ENCODE measurements at regions not wholly inside any gene's neighbourhood (a gene's known extent, or its start where the extent isn't known, plus 50 kb on each side); places are given as distances from the start of the nearest gene placed in this dataset.
"Not testable (repeated sequence)": the region's sequence is repeated elsewhere in the genome, so short reads cannot be mapped to it uniquely, and the experiment has no call there.

- TF ChIP-seq CTCF (IDR thresholded peaks at IDR 0.05 in 4 of 5, conservative IDR thresholded peaks at IDR 0.05 in 1 of 5); POLR2A (IDR thresholded peaks at IDR 0.05): not testable (repeated sequence)
These were observed 2968.4 kb downstream of the RPIA start for GRCh38 chr2:91659917-91660275.

Measured in gastrocnemius medialis (tissue), 4 donors.